Neural progenitor cell (in vitro differentiated cells): ENCODE measurements at regions not wholly inside any gene's neighbourhood (a gene's known extent, or its start where the extent isn't known, plus 50 kb on each side); places are given as distances from the start of the nearest gene placed in this dataset.
A peak's percentile ranks its signal among the peaks of the same experiment; 100 is the strongest.

Experiments used
- DNase-seq: peaks from one replicate; pipeline ENCODE4 v3.0.0-alpha.2; 2016; ENCODE audit warnings: low spot score
- H2AFZ ChIP-seq: fragments of 200-600 bp; sonication (generic); replicated peaks from 2 replicates; pipeline ENCODE4 v1.6.1; 2016; ENCODE audit warnings: antibody characterized with exemption
- H3F3A ChIP-seq: fragments of 200-600 bp; sonication (generic); 2 replicates; pipeline ENCODE4 v1.6.1; 2016; ENCODE audit warnings: antibody characterized with exemption, low read depth
- H3K27ac ChIP-seq: fragments of 200-600 bp; sonication (generic); 2 replicates; pipeline ENCODE4 v1.5.1; 2016; ENCODE audit warnings: mild to moderate bottlenecking
- H3K27me3 ChIP-seq: fragments of 200-600 bp; sonication (generic); 2 replicates; pipeline ENCODE4 v1.6.1; 2016; ENCODE audit warnings: mild to moderate bottlenecking, moderate library complexity
- H3K36me3 ChIP-seq: fragments of 200-600 bp; sonication (generic); 2 replicates; pipeline ENCODE4 v1.5.1; 2016
- H3K4me1 ChIP-seq: fragments of 200-600 bp; sonication (generic); 2 replicates; pipeline ENCODE4 v1.6.1; 2016; ENCODE audit warnings: mixed run types
- H3K4me2 ChIP-seq: fragments of 200-600 bp; sonication (generic); 2 replicates; pipeline ENCODE4 v1.6.1; 2016
- H3K4me3 ChIP-seq: fragments of 200-600 bp; sonication (generic); 2 replicates; pipeline ENCODE4 v1.5.1; 2016
- H3K79me2 ChIP-seq: fragments of 200-600 bp; sonication (generic); 2 replicates; pipeline ENCODE4 v1.6.1; 2016; ENCODE audit warnings: low read depth
- H3K9ac ChIP-seq: fragments of 200-600 bp; sonication (generic); 2 replicates; pipeline ENCODE4 v1.6.1; 2016
- H3K9me3 ChIP-seq: fragments of 200-600 bp; sonication (generic); 2 replicates; pipeline ENCODE4 v1.5.1; 2016; ENCODE audit warnings: low read depth
- H4K20me1 ChIP-seq: fragments of 200-600 bp; sonication (generic); 2 replicates; pipeline ENCODE4 v1.6.1; 2016; ENCODE audit warnings: low read depth
- H3K27ac Mint-ChIP-seq: 3 replicates; pipeline ENCODE4 v1.8.0; 2021; ENCODE audit warnings: mixed read lengths
- H3K27me3 Mint-ChIP-seq: 2 replicates; pipeline ENCODE4 v1.8.0; 2022; ENCODE audit warnings: low read depth, mild to moderate bottlenecking, inconsistent platforms, moderate library complexity, mixed read lengths; ENCODE audit not compliant: insufficient read depth
- H3K36me3 Mint-ChIP-seq: 3 replicates; pipeline ENCODE4 v1.8.0; 2021; ENCODE audit warnings: mixed read lengths
- H3K4me1 Mint-ChIP-seq: 3 replicates; pipeline ENCODE4 v1.8.0; 2021; ENCODE audit warnings: mixed read lengths
- H3K4me3 Mint-ChIP-seq: 3 replicates; pipeline ENCODE4 v1.8.0; 2021; ENCODE audit warnings: mild to moderate bottlenecking, moderate library complexity, mixed read lengths
- H3K9me3 Mint-ChIP-seq: 3 replicates; pipeline ENCODE4 v1.8.0; 2020; ENCODE audit warnings: mixed read lengths
- EZH2 ChIP-seq: fragments of 200-600 bp; sonication (generic); IDR thresholded peaks from 2 replicates; pipeline ENCODE4 v1.6.1; 2017; ENCODE audit warnings: antibody characterized with exemption, mild to moderate bottlenecking, moderate library complexity
- EZH2phosphoT487 ChIP-seq: fragments of 200-600 bp; sonication (generic); IDR thresholded peaks from 2 replicates; pipeline ENCODE4 v1.6.1; 2017; ENCODE audit warnings: antibody characterized with exemption
- TF ChIP-seq, protein P1 (sequence below): fragments of 200-600 bp; sonication (generic); IDR thresholded peaks from 2 replicates; pipeline ENCODE4 v1.5.1; 2017; ENCODE audit warnings: antibody characterized with exemption, mild to moderate bottlenecking

- TF ChIP-seq, protein P1, sequence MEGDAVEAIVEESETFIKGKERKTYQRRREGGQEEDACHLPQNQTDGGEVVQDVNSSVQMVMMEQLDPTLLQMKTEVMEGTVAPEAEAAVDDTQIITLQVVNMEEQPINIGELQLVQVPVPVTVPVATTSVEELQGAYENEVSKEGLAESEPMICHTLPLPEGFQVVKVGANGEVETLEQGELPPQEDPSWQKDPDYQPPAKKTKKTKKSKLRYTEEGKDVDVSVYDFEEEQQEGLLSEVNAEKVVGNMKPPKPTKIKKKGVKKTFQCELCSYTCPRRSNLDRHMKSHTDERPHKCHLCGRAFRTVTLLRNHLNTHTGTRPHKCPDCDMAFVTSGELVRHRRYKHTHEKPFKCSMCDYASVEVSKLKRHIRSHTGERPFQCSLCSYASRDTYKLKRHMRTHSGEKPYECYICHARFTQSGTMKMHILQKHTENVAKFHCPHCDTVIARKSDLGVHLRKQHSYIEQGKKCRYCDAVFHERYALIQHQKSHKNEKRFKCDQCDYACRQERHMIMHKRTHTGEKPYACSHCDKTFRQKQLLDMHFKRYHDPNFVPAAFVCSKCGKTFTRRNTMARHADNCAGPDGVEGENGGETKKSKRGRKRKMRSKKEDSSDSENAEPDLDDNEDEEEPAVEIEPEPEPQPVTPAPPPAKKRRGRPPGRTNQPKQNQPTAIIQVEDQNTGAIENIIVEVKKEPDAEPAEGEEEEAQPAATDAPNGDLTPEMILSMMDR: no peak
- no peak for TF ChIP-seq EZH2
- TF ChIP-seq EZH2phosphoT487: no peak
- Histone ChIP-seq H2AFZ (no peak overlapping the region), H3K27me3 (no peaks in the 10 kb centered on the region), H3K9ac (no peak overlapping the region), H3K9me3 (no peaks in the 10 kb centered on the region), H3K4me3 (no peak overlapping the region), H4K20me1 (no peaks in the 10 kb centered on the region), H3K79me2 (no peaks in the 10 kb centered on the region), H3K4me2 (no peak overlapping the region), H3F3A (no peaks in the 10 kb centered on the region), H3K36me3 (no peaks in the 10 kb centered on the region), H3K27ac (no peak overlapping the region), H3K4me1 (peaks cover 8% of the 10 kb centered on the region)
- peaks cover 49% of the 10 kb centered on the region for H3K4me1 Mint-ChIP-seq
- no peak overlapping the region for H3K27ac Mint-ChIP-seq
- no peak overlapping the region for H3K4me3 Mint-ChIP-seq
- DNase-seq: no peak
- H3K9me3 Mint-ChIP-seq: no peaks in the 10 kb centered on the region
- no peaks in the 10 kb centered on the region for H3K36me3 Mint-ChIP-seq
- H3K27me3 Mint-ChIP-seq: peaks cover 2% of the 10 kb centered on the region
Measured at GRCh38 chr16:73882033-73882432, 414.6 kb upstream of the PSMD7 start.

- H3F3A ChIP-seq: no peaks in the 10 kb centered on the region
- H3K27ac Mint-ChIP-seq: peak overlapping the region; percentile 4
- no peaks in the 10 kb centered on the region for H3K36me3 Mint-ChIP-seq
- no peaks in the 10 kb centered on the region for H3K9me3 ChIP-seq
- H3K9me3 Mint-ChIP-seq: no peaks in the 10 kb centered on the region
- no peak overlapping the region for H2AFZ ChIP-seq
- no peak overlapping the region for H3K4me3 ChIP-seq
- H3K79me2 ChIP-seq: no peaks in the 10 kb centered on the region
- H4K20me1 ChIP-seq: no peaks in the 10 kb centered on the region
- no peak overlapping the region for H3K4me2 ChIP-seq
- H3K4me3 Mint-ChIP-seq: no peak overlapping the region
- TF ChIP-seq, protein P1: no peak
- no peak for TF ChIP-seq EZH2
- TF ChIP-seq EZH2phosphoT487: no peak
- H3K27ac ChIP-seq: no peak overlapping the region
- no peak for DNase-seq
- no peaks in the 10 kb centered on the region for H3K27me3 Mint-ChIP-seq
- H3K4me1 ChIP-seq: peaks cover 1% of the 10 kb centered on the region
- no peak overlapping the region for H3K9ac ChIP-seq
- no peaks in the 10 kb centered on the region for H3K27me3 ChIP-seq
- no peaks in the 10 kb centered on the region for H3K36me3 ChIP-seq
- peaks cover 52% of the 10 kb centered on the region for H3K4me1 Mint-ChIP-seq
Measured at GRCh38 chr16:73879621-73880020, 417.0 kb upstream of the PSMD7 start.

DNA sequence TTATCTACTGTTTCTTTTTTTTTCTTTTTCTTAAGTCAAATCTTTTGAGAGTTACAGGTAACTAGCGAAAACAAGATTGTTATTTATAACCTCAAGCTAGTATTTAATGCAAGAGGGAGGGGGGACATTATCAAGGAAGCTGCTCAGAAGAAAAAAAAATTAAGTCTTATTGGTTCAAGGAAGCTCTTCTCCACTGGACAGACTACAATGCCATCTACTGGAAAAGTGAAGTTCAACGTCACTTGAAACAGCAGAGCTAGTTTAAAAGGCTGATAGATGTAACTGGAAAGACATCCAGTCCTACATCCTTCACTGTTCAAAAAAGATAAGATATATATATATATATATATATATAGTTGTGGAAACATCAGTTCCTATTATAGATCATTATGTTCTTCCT is 418.0 kb upstream of the PSMD7 start:
- Mint-ChIP-seq H3K4me3 (no peak overlapping the region), H3K27ac (no peak overlapping the region), H3K4me1 (peaks cover 56% of the 10 kb centered on the region)

More for the DNA sequence above, 418.0 kb upstream of the PSMD7 start:
- TF ChIP-seq EZH2phosphoT487 (no peak), EZH2 (no peak)
- TF ChIP-seq, protein P1: peak; percentile 36
- H3K27me3 Mint-ChIP-seq: no peaks in the 10 kb centered on the region
- Histone ChIP-seq H3K9ac (no peak overlapping the region), H4K20me1 (no peaks in the 10 kb centered on the region), H3F3A (no peaks in the 10 kb centered on the region), H3K27ac (no peak overlapping the region), H3K79me2 (no peaks in the 10 kb centered on the region), H3K4me3 (no peak overlapping the region), H3K4me1 (no peaks in the 10 kb centered on the region), H3K9me3 (no peaks in the 10 kb centered on the region), H3K27me3 (no peaks in the 10 kb centered on the region), H3K36me3 (no peaks in the 10 kb centered on the region), H3K4me2 (no peak overlapping the region), H2AFZ (no peak overlapping the region)
- H3K9me3 Mint-ChIP-seq: no peaks in the 10 kb centered on the region
- DNase-seq: peak; percentile 27
- H3K36me3 Mint-ChIP-seq: no peaks in the 10 kb centered on the region
